HEK293 (cell line): ENCODE measurements at regions not wholly inside any gene's neighbourhood (a gene's known extent, or its start where the extent isn't known, plus 50 kb on each side); places are given as distances from the start of the nearest gene placed in this dataset.

ENCODE experiments used
- FEZF1 ChIP-seq: fragments of 450-650 bp; formaldehyde crosslinking; IDR thresholded peaks from 2 replicates; pipeline ENCODE4 v1.5.1; 2016; ENCODE audit warnings: missing biosample characterization, missing genetic modification characterization
- ZNF639 ChIP-seq: fragments of 450-650 bp; formaldehyde crosslinking; IDR thresholded peaks from 2 replicates; pipeline ENCODE4 v1.5.1; 2016; ENCODE audit warnings: missing biosample characterization, missing genetic modification characterization

GRCh38 chr16:55019419-55020131 lies 88.9 kb downstream of the IRX5 start:
- TF ChIP-seq FEZF1 (tag by site-specific recombination): no peak
- TF ChIP-seq ZNF639 (tag by site-specific recombination): no peak
